ENCODE measurements at regions not wholly inside any gene's neighbourhood (a gene's known extent, or its start where the extent isn't known, plus 50 kb on each side); places are given as distances from the start of the nearest gene placed in this dataset.
A peak's percentile ranks its signal among the peaks of the same experiment; 100 is the strongest.

DNA sequence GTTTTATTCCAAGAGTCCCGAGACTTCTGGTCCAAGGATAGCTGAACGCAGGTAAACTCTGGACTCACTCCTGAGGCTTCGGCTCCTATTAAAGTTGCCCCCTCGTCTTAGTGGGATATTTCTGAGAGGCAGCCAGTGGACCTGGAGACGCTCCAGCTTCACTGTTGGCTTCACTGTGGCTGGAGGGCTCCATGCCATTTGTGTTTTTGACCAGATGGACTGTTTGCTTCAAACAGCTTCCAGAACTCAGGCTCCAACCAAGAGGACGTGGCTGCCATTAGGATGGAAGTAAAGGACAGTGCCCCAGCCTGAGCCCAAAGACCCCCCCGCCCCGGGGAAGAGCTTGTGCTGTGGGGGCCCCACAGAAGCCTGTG, 94.4 kb upstream of the LDAH start:
- Mint-ChIP-seq H3K4me3 (ENCODE audit: low read depth, unreplicated experiment) (no peak overlapping the region), H3K4me1 (ENCODE audit: low read depth, unreplicated experiment) (peaks cover 11% of the 10 kb centered on the region), H3K27ac (ENCODE audit: unreplicated experiment) (no peak overlapping the region), H3K27me3 (ENCODE audit: unreplicated experiment) (peaks cover 85% of the 10 kb centered on the region), H3K36me3 (ENCODE audit: insufficient read depth, unreplicated experiment) (no peaks in the 10 kb centered on the region), H3K9me3 (ENCODE audit: low read depth, unreplicated experiment) (no peaks in the 10 kb centered on the region)
- TF ChIP-seq, protein P1, sequence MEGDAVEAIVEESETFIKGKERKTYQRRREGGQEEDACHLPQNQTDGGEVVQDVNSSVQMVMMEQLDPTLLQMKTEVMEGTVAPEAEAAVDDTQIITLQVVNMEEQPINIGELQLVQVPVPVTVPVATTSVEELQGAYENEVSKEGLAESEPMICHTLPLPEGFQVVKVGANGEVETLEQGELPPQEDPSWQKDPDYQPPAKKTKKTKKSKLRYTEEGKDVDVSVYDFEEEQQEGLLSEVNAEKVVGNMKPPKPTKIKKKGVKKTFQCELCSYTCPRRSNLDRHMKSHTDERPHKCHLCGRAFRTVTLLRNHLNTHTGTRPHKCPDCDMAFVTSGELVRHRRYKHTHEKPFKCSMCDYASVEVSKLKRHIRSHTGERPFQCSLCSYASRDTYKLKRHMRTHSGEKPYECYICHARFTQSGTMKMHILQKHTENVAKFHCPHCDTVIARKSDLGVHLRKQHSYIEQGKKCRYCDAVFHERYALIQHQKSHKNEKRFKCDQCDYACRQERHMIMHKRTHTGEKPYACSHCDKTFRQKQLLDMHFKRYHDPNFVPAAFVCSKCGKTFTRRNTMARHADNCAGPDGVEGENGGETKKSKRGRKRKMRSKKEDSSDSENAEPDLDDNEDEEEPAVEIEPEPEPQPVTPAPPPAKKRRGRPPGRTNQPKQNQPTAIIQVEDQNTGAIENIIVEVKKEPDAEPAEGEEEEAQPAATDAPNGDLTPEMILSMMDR (IDR thresholded peaks at IDR 0.05; ENCODE audit: unreplicated experiment): no peak
- no TSS peak for BruUV-seq (replicated peaks)
- no peak for DNase-seq
- CTCF ChIA-PET: no interaction called here
- intact Hi-C loops (cut with micrococcal nuclease; ENCODE audit: unreplicated experiment): loop anchor here (5.0 kb wide), 1 partner anchor 255 kb away; no protein-coding TSS in a partner anchor

DNA sequence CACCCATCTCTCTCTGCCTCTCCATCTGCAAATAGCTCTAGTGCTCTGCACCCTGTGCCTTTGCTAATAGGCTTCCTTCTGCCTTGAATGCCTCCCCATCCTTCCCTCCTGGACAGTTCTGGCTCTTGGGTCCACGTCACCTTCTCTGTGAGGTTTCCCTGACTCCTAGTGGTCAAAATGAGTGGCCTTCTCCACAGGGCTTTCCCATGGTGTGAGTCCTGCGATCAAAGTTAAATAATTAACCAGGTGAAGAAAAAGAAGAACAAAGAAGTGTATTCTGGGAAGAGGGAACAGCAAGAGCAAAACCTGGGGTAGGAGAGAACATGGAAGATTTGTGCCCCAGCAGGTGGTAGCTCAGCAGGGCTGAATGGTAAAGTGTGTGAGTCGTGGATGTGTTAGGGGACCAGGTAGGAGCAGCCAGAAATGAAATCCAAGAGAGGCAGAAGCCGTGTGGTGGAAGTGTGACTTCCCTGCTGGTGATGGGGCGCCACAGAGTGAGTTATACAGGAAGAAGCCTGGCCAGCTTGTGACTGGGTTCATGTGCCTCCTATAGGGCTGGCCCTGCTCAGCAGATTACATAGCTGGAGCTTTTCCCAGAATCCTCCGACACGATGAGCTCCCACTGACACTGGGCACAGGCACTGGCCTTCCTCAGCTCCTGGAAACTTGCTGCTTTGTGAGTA, 93.8 kb upstream of the LDAH start:
- CTCF ChIA-PET: no interaction called here
- Mint-ChIP-seq H3K36me3 (ENCODE audit: insufficient read depth, unreplicated experiment) (no peaks in the 10 kb centered on the region), H3K4me1 (ENCODE audit: low read depth, unreplicated experiment) (peaks cover 11% of the 10 kb centered on the region), H3K27me3 (ENCODE audit: unreplicated experiment) (peaks cover 88% of the 10 kb centered on the region), H3K9me3 (ENCODE audit: low read depth, unreplicated experiment) (no peaks in the 10 kb centered on the region), H3K4me3 (ENCODE audit: low read depth, unreplicated experiment) (no peak overlapping the region), H3K27ac (ENCODE audit: unreplicated experiment) (no peak overlapping the region)
- TF ChIP-seq, protein P1 (IDR thresholded peaks at IDR 0.05; ENCODE audit: unreplicated experiment): peak; percentile 19
- intact Hi-C loops (cut with micrococcal nuclease; ENCODE audit: unreplicated experiment): loop anchor here (5.0 kb wide), 1 partner anchor 254 kb away; no protein-coding TSS in a partner anchor
- BruUV-seq (replicated peaks): no TSS peak
- peak; percentile 23 for DNase-seq

GRCh38 chr2:20915271-20915670, 92.4 kb upstream of the LDAH start:
- DNase-seq: no peak
- no peaks in the 10 kb centered on the region for H3K9me3 Mint-ChIP-seq (ENCODE audit: low read depth, unreplicated experiment)
- H3K27me3 Mint-ChIP-seq (ENCODE audit: unreplicated experiment): peaks cover 99% of the 10 kb centered on the region
- TF ChIP-seq, protein P1 (IDR thresholded peaks at IDR 0.05; ENCODE audit: unreplicated experiment): no peak
- intact Hi-C loops (cut with micrococcal nuclease; ENCODE audit: unreplicated experiment): loop anchor here (5.0 kb wide), 1 partner anchor 253 kb away; no protein-coding TSS in a partner anchor
- no peak overlapping the region for H3K27ac Mint-ChIP-seq (ENCODE audit: unreplicated experiment)
- peaks cover 11% of the 10 kb centered on the region for H3K4me1 Mint-ChIP-seq (ENCODE audit: low read depth, unreplicated experiment)
- no peak overlapping the region for H3K4me3 Mint-ChIP-seq (ENCODE audit: low read depth, unreplicated experiment)
- H3K36me3 Mint-ChIP-seq (ENCODE audit: insufficient read depth, unreplicated experiment): no peaks in the 10 kb centered on the region
- BruUV-seq (replicated peaks): no TSS peak
- CTCF ChIA-PET: no interaction called here

- CTCF ChIA-PET: no interaction called here
- no peak for DNase-seq
- Mint-ChIP-seq H3K27me3 (ENCODE audit: unreplicated experiment) (peaks cover 99% of the 10 kb centered on the region), H3K4me3 (ENCODE audit: low read depth, unreplicated experiment) (no peak overlapping the region), H3K36me3 (ENCODE audit: insufficient read depth, unreplicated experiment) (no peaks in the 10 kb centered on the region), H3K27ac (ENCODE audit: unreplicated experiment) (no peak overlapping the region), H3K9me3 (ENCODE audit: low read depth, unreplicated experiment) (no peaks in the 10 kb centered on the region), H3K4me1 (ENCODE audit: low read depth, unreplicated experiment) (peaks cover 11% of the 10 kb centered on the region)
- intact Hi-C loops (cut with micrococcal nuclease; ENCODE audit: unreplicated experiment): loop anchor here (5.0 kb wide), 1 partner anchor 252 kb away; no protein-coding TSS in a partner anchor
- TF ChIP-seq, protein P1 (IDR thresholded peaks at IDR 0.05; ENCODE audit: unreplicated experiment): no peak
- no TSS peak for BruUV-seq (replicated peaks)
These were observed 91.9 kb upstream of the LDAH start for GRCh38 chr2:20914771-20915170.

All from Calu3 (cell line).